Esophagus muscularis mucosa (tissue), 4 donors: ENCODE measurements at regions not wholly inside any gene's neighbourhood (a gene's known extent, or its start where the extent isn't known, plus 50 kb on each side); places are given as distances from the start of the nearest gene placed in this dataset.

Source experiments
- DNase-seq: peaks from one replicate; pipeline ENCODE4 v3.0.0-alpha.2; 2017; ENCODE audit errors: extremely low spot score
- H3K27ac ChIP-seq, 4 donors: fragments of 200-600 bp; sonication (generic); replicated peaks in 1 of 4; 1 replicate in 3 of 4; 2 replicates in 1 of 4; pipeline ENCODE4 v1.5.1; 2016 to 2019; ENCODE audit warnings: mild to moderate bottlenecking in 1 of 4
- H3K27me3 ChIP-seq, 4 donors: fragments of 200-600 bp; sonication (generic); one replicate each; pipeline versions ENCODE4 v1.5.1 to v1.6.0; 2016 to 2019
- H3K36me3 ChIP-seq, 4 donors: fragments of 200-600 bp; sonication (generic); one replicate each; pipeline ENCODE4 v1.5.1; 2016 to 2019
- H3K4me1 ChIP-seq, 4 donors: fragments of 200-600 bp; sonication (generic); one replicate each; pipeline ENCODE4 v1.5.1; 2016 to 2019
- H3K4me3 ChIP-seq, 4 donors: fragments of 200-600 bp; sonication (generic); 1 replicate in 2 of 4; 2 replicates in 2 of 4; pipeline ENCODE4 v1.5.1; 2016 to 2019; ENCODE audit warnings: mild to moderate bottlenecking in 4 of 4, moderate library complexity in 1 of 4
- H3K9me3 ChIP-seq, 4 donors: fragments of 200-600 bp; sonication (generic); 1 replicate in 3 of 4; 2 replicates in 1 of 4; pipeline ENCODE4 v1.5.1; 2016 to 2019
- CTCF ChIP-seq, 3 experiments: fragments of 200-600 bp in 2 of 3; fragments of 450-650 bp in 1 of 3; sonication (generic) in 2 of 3; IDR thresholded peaks; one replicate each; pipeline ENCODE4 v1.5.1; 2017 to 2019; ENCODE audit warnings: antibody characterized with exemption in 3 of 3, mild to moderate bottlenecking in 2 of 3, moderate library complexity in 1 of 3
- EP300 ChIP-seq: sonication (generic); formaldehyde crosslinking; IDR thresholded peaks from one replicate; pipeline ENCODE4 v1.6.1; 2017; ENCODE audit warnings: antibody characterized with exemption
- POLR2A ChIP-seq: fragments of 450-650 bp; IDR thresholded peaks from one replicate; pipeline ENCODE4 v1.6.1; 2017; ENCODE audit warnings: antibody characterized with exemption, moderate library complexity, mild to moderate bottlenecking, low read depth
- POLR2AphosphoS5 ChIP-seq, 2 donors: sonication (generic); formaldehyde crosslinking; IDR thresholded peaks; one replicate each; pipeline ENCODE4 v1.6.1; 2017; ENCODE audit warnings: antibody characterized with exemption in 2 of 2
- WGBS: methylation state at CpG from one replicate; pipeline ENCODE4 v1.1.5; 2018; 5-methylcytosine and 5-hydroxymethylcytosine counted together
- intact Hi-C: fragments of 100-400 bp; cut with DNase I; formaldehyde crosslinking; loops from one replicate; pipeline ENCODE4 v1.15.1; 2023

- no peaks in the 10 kb centered on the region for H3K36me3 ChIP-seq
- peaks cover 0 to 3% (median 0%) of the 10 kb centered on the region in 4 donors for H3K4me1 ChIP-seq
- H3K9me3 ChIP-seq: no peaks in the 10 kb centered on the region
- no peak overlapping the region for H3K27ac ChIP-seq
- no peaks in the 10 kb centered on the region for H3K27me3 ChIP-seq
- TF ChIP-seq POLR2A: no peak
- no peak for TF ChIP-seq EP300
- TF ChIP-seq POLR2AphosphoS5 (IDR thresholded peaks at IDR 0.05): no peak
- no peak for TF ChIP-seq CTCF (IDR thresholded peaks at IDR 0.05)
- 79% methylated on average over 2 of the region's 2 CpGs for WGBS
- H3K4me3 ChIP-seq: no peak overlapping the region
- DNase-seq: no peak
- intact Hi-C loops: no loop called here
Observed at GRCh38 chr12:75651342-75651695, 139.9 kb upstream of the KRR1 start.

DNA sequence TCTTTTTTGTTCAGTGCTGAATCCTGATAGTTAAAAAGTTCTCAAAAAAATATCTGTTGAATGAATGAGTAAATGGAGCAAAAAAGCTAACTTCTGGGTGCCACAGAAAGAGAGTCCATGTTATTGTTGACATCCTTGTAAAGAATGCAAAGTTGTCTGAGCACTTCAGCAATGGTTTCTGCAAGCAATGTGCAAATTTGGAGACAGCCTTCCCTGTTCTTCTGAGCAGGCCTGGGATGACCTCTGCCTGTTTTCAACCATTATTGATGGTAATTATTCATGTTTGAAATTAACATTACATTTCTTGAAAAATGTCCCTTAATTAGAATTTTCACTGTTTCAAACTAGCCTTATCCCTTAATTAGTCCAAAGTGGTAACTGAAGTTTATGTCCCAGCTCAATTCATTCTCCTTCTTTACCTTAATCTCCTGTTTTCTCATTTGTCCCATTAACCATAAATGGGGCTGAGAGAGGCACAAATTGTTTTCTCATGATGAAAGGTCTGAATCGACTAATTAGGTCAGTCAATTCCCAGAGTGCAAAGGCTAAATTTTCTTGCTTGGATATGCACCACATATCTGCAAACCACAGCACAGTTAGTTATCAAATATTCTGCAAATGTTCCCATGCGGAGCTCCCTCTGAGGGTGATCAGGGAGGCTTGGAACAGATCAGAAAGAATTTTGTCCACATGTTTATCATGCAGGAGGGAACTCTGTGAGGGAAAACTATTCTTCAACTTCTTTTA lies 139.4 kb upstream of the KRR1 start:
- WGBS: 77% methylated on average over 2 of the region's 2 CpGs
- H3K27ac ChIP-seq: no peak overlapping the region
- intact Hi-C loops: no loop called here

GRCh38 chr12:75650100-75650499 lies 138.7 kb upstream of the KRR1 start:
- Histone ChIP-seq H3K36me3 (no peaks in the 10 kb centered on the region), H3K4me1 (peaks cover 0 to 3% (median 0%) of the 10 kb centered on the region in 4 donors), H3K4me3 (no peak overlapping the region), H3K27ac (no peak overlapping the region), H3K9me3 (no peaks in the 10 kb centered on the region), H3K27me3 (no peaks in the 10 kb centered on the region)
- no peak for TF ChIP-seq POLR2AphosphoS5 (IDR thresholded peaks at IDR 0.05)
- TF ChIP-seq CTCF (IDR thresholded peaks at IDR 0.05): no peak
- TF ChIP-seq EP300: no peak
- TF ChIP-seq POLR2A: no peak
- intact Hi-C loops: no loop called here
- DNase-seq: no peak

More for the DNA sequence above, 139.4 kb upstream of the KRR1 start:
- H3K4me3 ChIP-seq: no peak overlapping the region
- DNase-seq: no peak
- H3K4me1 ChIP-seq: peaks cover 0 to 3% (median 0%) of the 10 kb centered on the region in 4 donors
- no peaks in the 10 kb centered on the region for H3K9me3 ChIP-seq
- H3K36me3 ChIP-seq: no peaks in the 10 kb centered on the region
- TF ChIP-seq CTCF (IDR thresholded peaks at IDR 0.05) (no peak), EP300 (no peak), POLR2A (no peak), POLR2AphosphoS5 (IDR thresholded peaks at IDR 0.05) (no peak)
- no peaks in the 10 kb centered on the region for H3K27me3 ChIP-seq

- Histone ChIP-seq H3K27ac (no peak overlapping the region), H3K4me3 (no peak overlapping the region), H3K4me1 (peaks cover 0 to 3% (median 0%) of the 10 kb centered on the region in 4 donors), H3K9me3 (no peaks in the 10 kb centered on the region), H3K36me3 (no peaks in the 10 kb centered on the region), H3K27me3 (no peaks in the 10 kb centered on the region)
- DNase-seq: no peak
- TF ChIP-seq CTCF (IDR thresholded peaks at IDR 0.05) (no peak), POLR2A (no peak), POLR2AphosphoS5 (IDR thresholded peaks at IDR 0.05) (no peak), EP300 (no peak)
- WGBS: 55% methylated on average over 3 of the region's 3 CpGs
- intact Hi-C loops: no loop called here
Observed at GRCh38 chr12:75648856-75649255, 137.4 kb upstream of the KRR1 start.
